OCI-LY7 (cell line): ENCODE measurements at regions not wholly inside any gene's neighbourhood (a gene's known extent, or its start where the extent isn't known, plus 50 kb on each side); places are given as distances from the start of the nearest gene placed in this dataset.

ENCODE experiments used
- EZH2phosphoT487 ChIP-seq: fragments of 200-600 bp; sonication (generic); IDR thresholded peaks from 2 replicates; pipeline ENCODE4 v1.6.1; 2018; ENCODE audit warnings: low read depth, borderline replicate concordance, mild to moderate bottlenecking, mixed run types, antibody characterized with exemption, low read length, moderate library complexity, mixed read lengths
- TF ChIP-seq, protein P1 (sequence below): fragments of 200-600 bp; sonication (generic); conservative IDR thresholded peaks from 2 replicates; pipeline ENCODE4 v1.5.1; 2014; ENCODE audit warnings: mild to moderate bottlenecking, antibody characterized with exemption, low read length, moderate library complexity, mixed read lengths

DNA sequence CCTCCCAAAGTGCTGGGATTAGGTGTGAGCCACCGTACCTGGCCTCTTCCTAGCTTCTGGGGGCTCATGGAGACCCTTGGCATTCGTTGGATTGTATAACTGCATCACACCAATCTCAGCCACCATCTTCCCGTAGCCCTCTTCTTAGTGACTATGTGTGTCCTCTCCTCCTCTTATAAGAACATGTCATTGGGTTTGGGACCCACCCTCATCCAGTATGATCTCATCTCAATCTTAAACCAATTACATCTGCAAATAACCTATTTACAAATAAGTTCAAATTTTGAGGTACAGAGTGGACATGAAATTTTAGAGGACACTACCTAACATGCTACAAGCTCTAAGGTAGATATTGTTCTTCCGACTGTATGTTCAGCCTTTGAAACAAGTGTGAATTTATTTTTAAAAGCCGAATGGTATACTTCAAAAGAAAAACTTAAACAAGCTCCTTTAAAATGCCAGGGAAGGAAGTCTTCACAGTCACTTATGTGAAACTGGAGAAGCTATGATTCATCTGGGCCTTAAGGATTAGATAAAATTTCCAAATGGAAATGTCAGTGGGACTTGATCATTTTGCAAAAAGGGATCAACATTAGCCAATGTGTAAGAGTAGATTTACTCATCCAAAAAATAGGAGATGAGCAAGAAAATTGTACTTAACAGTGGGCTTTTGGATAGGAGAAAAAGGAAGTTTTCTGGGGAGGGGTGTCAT, 225.7 kb downstream of the MEX3B start:
- TF ChIP-seq, protein P1, sequence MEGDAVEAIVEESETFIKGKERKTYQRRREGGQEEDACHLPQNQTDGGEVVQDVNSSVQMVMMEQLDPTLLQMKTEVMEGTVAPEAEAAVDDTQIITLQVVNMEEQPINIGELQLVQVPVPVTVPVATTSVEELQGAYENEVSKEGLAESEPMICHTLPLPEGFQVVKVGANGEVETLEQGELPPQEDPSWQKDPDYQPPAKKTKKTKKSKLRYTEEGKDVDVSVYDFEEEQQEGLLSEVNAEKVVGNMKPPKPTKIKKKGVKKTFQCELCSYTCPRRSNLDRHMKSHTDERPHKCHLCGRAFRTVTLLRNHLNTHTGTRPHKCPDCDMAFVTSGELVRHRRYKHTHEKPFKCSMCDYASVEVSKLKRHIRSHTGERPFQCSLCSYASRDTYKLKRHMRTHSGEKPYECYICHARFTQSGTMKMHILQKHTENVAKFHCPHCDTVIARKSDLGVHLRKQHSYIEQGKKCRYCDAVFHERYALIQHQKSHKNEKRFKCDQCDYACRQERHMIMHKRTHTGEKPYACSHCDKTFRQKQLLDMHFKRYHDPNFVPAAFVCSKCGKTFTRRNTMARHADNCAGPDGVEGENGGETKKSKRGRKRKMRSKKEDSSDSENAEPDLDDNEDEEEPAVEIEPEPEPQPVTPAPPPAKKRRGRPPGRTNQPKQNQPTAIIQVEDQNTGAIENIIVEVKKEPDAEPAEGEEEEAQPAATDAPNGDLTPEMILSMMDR, result no peak
- TF ChIP-seq EZH2phosphoT487, result no peak
